NCI-H128 (cell line): ENCODE measurements at regions not wholly inside any gene's neighbourhood (a gene's known extent, or its start where the extent isn't known, plus 50 kb on each side); places are given as distances from the start of the nearest gene placed in this dataset.
"Not testable (repeated sequence)": the region's sequence is repeated elsewhere in the genome, so short reads cannot be mapped to it uniquely, and the experiment has no call there.

Experiments used
- DNase-seq: peaks from one replicate; lab custom pipeline; 2025; ENCODE audit not compliant: unreplicated experiment; lab: John Stamatoyannopoulos, UW

- DNase-seq = no peak
Measured at GRCh38 chr10:131363416-131363815, 51.9 kb upstream of the TCERG1L start.

GRCh38 chr10:131371571-131371970 is 60.0 kb upstream of the TCERG1L start:
- no peak for DNase-seq

- no peak for DNase-seq
Measured at GRCh38 chr10:131381576-131381975, 70.1 kb upstream of the TCERG1L start.

GRCh38 chr10:131385161-131385872 is 73.8 kb upstream of the TCERG1L start:
- DNase-seq = not testable (repeated sequence)

GRCh38 chr10:131387018-131387529 is 75.6 kb upstream of the TCERG1L start:
- DNase-seq = no peak

GRCh38 chr10:131391936-131392335 is 80.4 kb upstream of the TCERG1L start:
- no peak for DNase-seq

- no peak for DNase-seq
Measured at GRCh38 chr10:131396121-131397050, 84.9 kb upstream of the TCERG1L start.

- no peak for DNase-seq
Measured at GRCh38 chr10:131398166-131398565, 86.6 kb upstream of the TCERG1L start.

- DNase-seq = no peak
Measured at GRCh38 chr10:131399981-131400380, 88.5 kb upstream of the TCERG1L start.

- no peak for DNase-seq
Measured at GRCh38 chr10:131400513-131400912, 89.0 kb upstream of the TCERG1L start.

- DNase-seq = no peak
Measured at GRCh38 chr10:131402771-131403650, 91.5 kb upstream of the TCERG1L start.

GRCh38 chr10:131403936-131404335 is 92.4 kb upstream of the TCERG1L start:
- no peak for DNase-seq

GRCh38 chr10:131404886-131405285 is 93.4 kb upstream of the TCERG1L start:
- no peak for DNase-seq

- DNase-seq = no peak
Measured at GRCh38 chr10:131406676-131407392, 95.3 kb upstream of the TCERG1L start.

- DNase-seq = no peak
Measured at GRCh38 chr10:131418681-131419080, 107.2 kb upstream of the TCERG1L start.

- DNase-seq = no peak
Measured at GRCh38 chr10:131419797-131420196, 108.3 kb upstream of the TCERG1L start.

GRCh38 chr10:131420867-131421266 is 109.3 kb upstream of the TCERG1L start:
- DNase-seq = no peak

GRCh38 chr10:131421381-131421780 is 109.9 kb upstream of the TCERG1L start:
- no peak for DNase-seq

- DNase-seq = no peak
Measured at GRCh38 chr10:131422731-131423130, 111.2 kb upstream of the TCERG1L start.

GRCh38 chr10:131424053-131424452 is 112.5 kb upstream of the TCERG1L start:
- DNase-seq = no peak
